PC-3 (cell line): ENCODE measurements at regions not wholly inside any gene's neighbourhood (a gene's known extent, or its start where the extent isn't known, plus 50 kb on each side); places are given as distances from the start of the nearest gene placed in this dataset.

Experiments
- ATAC-seq: fragments of 200-7000 bp; cut with Tn5 transposase; 2 replicates; pipeline ENCODE4 v1.9.1; 2020; ENCODE audit warnings: mild to moderate bottlenecking, moderate library complexity
- BruUV-seq: library from RNA; stranded (reverse); fragments of 400-500 nt; replicated peaks from 2 replicates; lab custom pipeline; 2021; lab: Mats Ljungman, UMichigan
- CTCF ChIA-PET: fragments of 300-600 bp; sonication (Branson Sonifier 250); formaldehyde crosslinking; loops from one replicate; lab custom pipeline; 2022; ENCODE audit warnings: antibody characterized with exemption; lab: Charles Lee
- POLR2A ChIA-PET: fragments of 300-600 bp; sonication (Branson Sonifier 250); formaldehyde crosslinking; loops from one replicate; lab custom pipeline; 2022; ENCODE audit warnings: antibody characterized with exemption; ENCODE audit not compliant: unreplicated experiment; lab: Charles Lee
- DNase-seq: peaks from one replicate; pipeline ENCODE4 v3.0.0-alpha.2; 2015
- H2AFZ ChIP-seq: fragments of 300-600 bp; sonication (generic); 2 replicates; pipeline ENCODE4 v1.6.0; 2016; ENCODE audit warnings: antibody characterized with exemption, low read length
- H3F3A ChIP-seq: fragments of 300-600 bp; sonication (generic); one replicate; pipeline ENCODE4 v1.6.0; 2017; ENCODE audit warnings: antibody characterized with exemption, low read length, control low read depth, mild to moderate bottlenecking; ENCODE audit not compliant: unreplicated experiment
- H3K27ac ChIP-seq: fragments of 300-600 bp; sonication (generic); 2 replicates; pipeline ENCODE4 v1.5.1; 2016; ENCODE audit warnings: mild to moderate bottlenecking, low read length
- H3K27me3 ChIP-seq: fragments of 300-600 bp; sonication (generic); 2 replicates; pipeline ENCODE4 v1.6.1; 2016; ENCODE audit warnings: low read length, mixed read lengths
- H3K36me3 ChIP-seq: fragments of 300-600 bp; sonication (generic); 2 replicates; pipeline ENCODE4 v1.6.1; 2016; ENCODE audit warnings: low read depth, mixed run types, low read length, mixed read lengths
- H3K4me1 ChIP-seq: fragments of 300-600 bp; sonication (generic); 2 replicates; pipeline ENCODE4 v1.5.1; 2016; ENCODE audit warnings: low read length; ENCODE audit not compliant: insufficient read depth
- H3K4me2 ChIP-seq: fragments of 300-600 bp; sonication (generic); 2 replicates; pipeline ENCODE4 v1.6.0; 2016; ENCODE audit warnings: low read length
- H3K4me3 ChIP-seq: fragments of 300-600 bp; sonication (generic); 2 replicates; pipeline ENCODE4 v1.5.1; 2016; ENCODE audit warnings: mild to moderate bottlenecking, low read length, mixed read lengths
- H3K79me2 ChIP-seq: fragments of 300-600 bp; sonication (generic); 2 replicates; pipeline ENCODE4 v1.6.1; 2017; ENCODE audit warnings: low read length, mixed read lengths
- H3K9ac ChIP-seq: fragments of 300-600 bp; sonication (generic); 2 replicates; pipeline ENCODE4 v1.6.0; 2016; ENCODE audit warnings: mild to moderate bottlenecking, low read length
- H3K9me2 ChIP-seq: fragments of 300-600 bp; sonication (generic); replicated peaks from 2 replicates; pipeline ENCODE4 v1.6.1; 2016; ENCODE audit warnings: mixed run types, low read length, mixed read lengths
- H3K9me3 ChIP-seq: fragments of 300-600 bp; sonication (generic); 2 replicates; pipeline ENCODE4 v1.6.1; 2016; ENCODE audit warnings: low read length, mixed read lengths
- H4K20me1 ChIP-seq: fragments of 300-600 bp; sonication (generic); 2 replicates; pipeline ENCODE4 v1.6.1; 2016; ENCODE audit warnings: low read length, mixed read lengths
- EZH2 ChIP-seq: fragments of 300-600 bp; sonication (generic); IDR thresholded peaks from one replicate; pipeline ENCODE4 v1.6.1; 2017; ENCODE audit warnings: antibody characterized with exemption, mild to moderate bottlenecking, low read length; ENCODE audit not compliant: unreplicated experiment
- EZH2phosphoT487 ChIP-seq: fragments of 300-600 bp; sonication (generic); IDR thresholded peaks from 2 replicates; pipeline ENCODE4 v1.6.1; 2018; ENCODE audit warnings: mild to moderate bottlenecking, antibody characterized with exemption, low read length, borderline replicate concordance
- intact Hi-C: fragments of 100-400 bp; cut with micrococcal nuclease; formaldehyde crosslinking; loops from 2 replicates; pipeline ENCODE4 v1.9.0; 2023
- TF ChIP-seq, protein P1 (sequence below): fragments of 300-600 bp; sonication (generic); conservative IDR thresholded peaks from 2 replicates; pipeline ENCODE4 v1.5.1; 2017; ENCODE audit warnings: antibody characterized with exemption, low read depth, mild to moderate bottlenecking, low read length

DNA sequence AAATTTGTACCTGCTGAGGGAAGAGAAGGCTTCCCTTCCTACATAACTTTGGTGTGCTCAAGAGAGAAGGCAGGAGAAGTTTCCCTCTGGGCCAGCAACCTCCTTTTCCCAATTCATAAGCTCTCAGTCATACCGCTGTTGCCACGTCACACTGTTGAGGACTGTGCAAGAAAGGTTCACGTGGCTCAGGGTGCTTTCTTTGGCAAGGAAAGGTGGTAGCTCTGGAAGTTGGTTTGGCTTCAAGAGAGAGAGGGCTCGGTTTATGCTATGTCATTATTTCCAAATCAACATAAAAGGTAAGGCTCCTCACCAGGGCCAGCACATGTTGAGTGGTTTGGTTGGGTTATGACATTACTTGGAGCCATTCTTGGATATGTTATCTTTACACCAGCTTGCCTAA lies 77.3 kb downstream of the TNFSF18 start:
- H3K9me3 ChIP-seq, result no peaks in the 10 kb centered on the region
- H3K9me2 ChIP-seq, result no peaks in the 10 kb centered on the region
- H3K4me3 ChIP-seq, result no peak overlapping the region
- POLR2A ChIA-PET, result interaction anchor here (0.7 kb wide), 1 partner anchor 59 kb away, joined by 12 read pairs; no protein-coding TSS in a partner anchor
- peaks cover 51% of the 10 kb centered on the region for H3K4me1 ChIP-seq
- no peak overlapping the region for H3K4me2 ChIP-seq
- no TSS peak for BruUV-seq
- intact Hi-C loops, result no loop called here
- H3K79me2 ChIP-seq, result no peaks in the 10 kb centered on the region
- ATAC-seq (no peak), DNase-seq (no peak)
- no peaks in the 10 kb centered on the region for H3K36me3 ChIP-seq
- no peak overlapping the region for H3K9ac ChIP-seq
- H4K20me1 ChIP-seq, result no peaks in the 10 kb centered on the region
- H2AFZ ChIP-seq, result no peak overlapping the region
- H3K27ac ChIP-seq, result no peak overlapping the region
- H3K27me3 ChIP-seq, result no peaks in the 10 kb centered on the region
- TF ChIP-seq EZH2 (no peak), EZH2phosphoT487 (no peak)
- TF ChIP-seq, protein P1, sequence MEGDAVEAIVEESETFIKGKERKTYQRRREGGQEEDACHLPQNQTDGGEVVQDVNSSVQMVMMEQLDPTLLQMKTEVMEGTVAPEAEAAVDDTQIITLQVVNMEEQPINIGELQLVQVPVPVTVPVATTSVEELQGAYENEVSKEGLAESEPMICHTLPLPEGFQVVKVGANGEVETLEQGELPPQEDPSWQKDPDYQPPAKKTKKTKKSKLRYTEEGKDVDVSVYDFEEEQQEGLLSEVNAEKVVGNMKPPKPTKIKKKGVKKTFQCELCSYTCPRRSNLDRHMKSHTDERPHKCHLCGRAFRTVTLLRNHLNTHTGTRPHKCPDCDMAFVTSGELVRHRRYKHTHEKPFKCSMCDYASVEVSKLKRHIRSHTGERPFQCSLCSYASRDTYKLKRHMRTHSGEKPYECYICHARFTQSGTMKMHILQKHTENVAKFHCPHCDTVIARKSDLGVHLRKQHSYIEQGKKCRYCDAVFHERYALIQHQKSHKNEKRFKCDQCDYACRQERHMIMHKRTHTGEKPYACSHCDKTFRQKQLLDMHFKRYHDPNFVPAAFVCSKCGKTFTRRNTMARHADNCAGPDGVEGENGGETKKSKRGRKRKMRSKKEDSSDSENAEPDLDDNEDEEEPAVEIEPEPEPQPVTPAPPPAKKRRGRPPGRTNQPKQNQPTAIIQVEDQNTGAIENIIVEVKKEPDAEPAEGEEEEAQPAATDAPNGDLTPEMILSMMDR, result no peak
- H3F3A ChIP-seq, result peaks cover 11% of the 10 kb centered on the region
- CTCF ChIA-PET, result interaction anchor here (0.6 kb wide), 1 partner anchor 17 kb away, joined by 4 read pairs; no protein-coding TSS in a partner anchor

DNA sequence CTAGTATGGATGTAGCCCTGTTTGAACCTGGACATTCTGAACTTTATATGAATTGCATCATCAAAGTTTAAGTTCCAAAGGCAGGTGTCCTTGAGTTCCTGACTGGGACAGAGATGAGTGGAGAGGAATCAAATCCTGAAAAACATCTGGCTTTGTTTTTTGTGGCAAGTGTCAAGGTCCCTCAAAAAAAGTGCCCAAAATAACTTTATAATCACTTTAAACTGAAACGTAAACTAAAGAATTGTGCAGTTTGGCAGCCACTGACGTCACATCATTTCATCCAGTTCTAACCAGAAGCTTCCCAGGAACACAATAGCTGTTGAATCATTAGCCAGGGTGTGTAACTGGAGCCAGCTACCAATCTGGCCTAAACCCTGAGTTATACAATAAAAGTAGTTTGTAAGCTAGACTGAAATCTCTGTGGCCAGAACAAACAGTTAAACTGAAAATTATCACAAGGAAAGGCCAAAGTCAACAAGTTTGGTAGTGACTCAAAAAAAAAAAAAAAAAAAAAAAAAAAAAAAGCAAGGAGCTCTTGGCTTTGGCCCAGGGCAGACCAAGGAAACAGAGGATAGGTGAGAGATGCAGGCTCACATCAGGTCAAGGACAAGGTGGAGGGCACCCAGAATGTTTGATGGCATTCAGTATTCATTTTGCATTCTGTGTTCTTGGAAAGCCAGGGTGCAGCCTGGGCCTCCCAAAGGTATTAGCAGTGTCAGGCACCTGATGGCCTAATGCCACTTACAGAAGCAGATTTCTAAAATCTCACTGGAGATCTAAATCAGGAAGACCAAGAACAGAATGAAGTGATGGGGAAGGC lies 74.3 kb downstream of the TNFSF18 start:
- Histone ChIP-seq H4K20me1 (no peaks in the 10 kb centered on the region), H3F3A (peaks cover 11% of the 10 kb centered on the region), H3K27ac (peak overlapping the region; percentile 71), H3K9ac (peak overlapping the region; percentile 8), H3K4me3 (peak overlapping the region; percentile 1; the same call in 1 of the 2 replicates), H3K4me1 (peaks cover 30% of the 10 kb centered on the region), H2AFZ (peak overlapping the region; percentile 4; the same call in 1 of the 2 replicates), H3K4me2 (peak overlapping the region; percentile 58), H3K79me2 (no peaks in the 10 kb centered on the region), H3K36me3 (no peaks in the 10 kb centered on the region), H3K9me2 (no peaks in the 10 kb centered on the region), H3K9me3 (no peaks in the 10 kb centered on the region), H3K27me3 (no peaks in the 10 kb centered on the region)
- no TSS peak for BruUV-seq
- no peak for TF ChIP-seq EZH2phosphoT487
- TF ChIP-seq EZH2, result no peak
- TF ChIP-seq, protein P1, result no peak
- ChIA-PET CTCF (interaction anchor here (0.5 to 1.1 kb wide), 17 partner anchors 44 to 444 kb away, joined by 3 to 17 read pairs (median 4); no protein-coding TSS in a partner anchor), POLR2A (interaction anchor here (0.5 to 0.9 kb wide), 10 partner anchors 44 to 1443 kb away, joined by 3 to 36 read pairs (median 10); partner anchors contain the start of gene PRDX6)
- DNase-seq (peak; percentile 100), ATAC-seq (peak; percentile 99)
- intact Hi-C loops, result loop anchor here (1.0 to 5.0 kb wide), 11 partner anchors 42 to 429 kb away; no protein-coding TSS in a partner anchor
